Stimulated activated CD8-positive, alpha-beta memory T cell treated with anti-CD3 and anti-CD28 coated beads, Interleukin-15, amount 100 ng/mL, for 24 hours (primary cell): ENCODE measurements at regions not wholly inside any gene's neighbourhood (a gene's known extent, or its start where the extent isn't known, plus 50 kb on each side); places are given as distances from the start of the nearest gene placed in this dataset.

Source experiments
- DNase-seq: peaks from one replicate; pipeline ENCODE4 v3.0.0-alpha.2; 2020; ENCODE audit warnings: low read depth

GRCh38 chr3:189049458-189050236, 122.1 kb upstream of the TPRG1 start:
- no peak for DNase-seq

GRCh38 chr3:189053322-189053721, 118.4 kb upstream of the TPRG1 start:
- DNase-seq, result no peak

GRCh38 chr3:189056646-189057335, 115.0 kb upstream of the TPRG1 start:
- DNase-seq, result no peak

- DNase-seq, result no peak
Measured at GRCh38 chr3:189057369-189057768, 114.4 kb upstream of the TPRG1 start.

GRCh38 chr3:189058071-189058470, 113.7 kb upstream of the TPRG1 start:
- DNase-seq, result no peak

GRCh38 chr3:189070965-189071364, 100.8 kb upstream of the TPRG1 start:
- DNase-seq, result no peak

- DNase-seq, result no peak
Measured at GRCh38 chr3:189071446-189071845, 100.3 kb upstream of the TPRG1 start.

- DNase-seq, result no peak
Measured at GRCh38 chr3:189076449-189076848, 95.3 kb upstream of the TPRG1 start.

- DNase-seq, result no peak
Measured at GRCh38 chr3:189080745-189081144, 91.0 kb upstream of the TPRG1 start.

GRCh38 chr3:189082666-189083427, 88.9 kb upstream of the TPRG1 start:
- no peak for DNase-seq

GRCh38 chr3:189084620-189085019, 87.2 kb upstream of the TPRG1 start:
- no peak for DNase-seq

- DNase-seq, result no peak
Measured at GRCh38 chr3:189092547-189092946, 79.2 kb upstream of the TPRG1 start.

GRCh38 chr3:189094539-189094938, 77.2 kb upstream of the TPRG1 start:
- DNase-seq, result no peak

GRCh38 chr3:189096092-189096491, 75.7 kb upstream of the TPRG1 start:
- no peak for DNase-seq

GRCh38 chr3:189099031-189099471, 72.7 kb upstream of the TPRG1 start:
- DNase-seq, result no peak

GRCh38 chr3:189099505-189100290, 72.1 kb upstream of the TPRG1 start:
- no peak for DNase-seq

GRCh38 chr3:189100866-189101265, 70.9 kb upstream of the TPRG1 start:
- no peak for DNase-seq

GRCh38 chr3:189101594-189101993, 70.2 kb upstream of the TPRG1 start:
- no peak for DNase-seq

GRCh38 chr3:189103208-189103607, 68.6 kb upstream of the TPRG1 start:
- DNase-seq, result no peak

GRCh38 chr3:189108067-189108466, 63.7 kb upstream of the TPRG1 start:
- no peak for DNase-seq

- DNase-seq, result no peak
Measured at GRCh38 chr3:189108735-189109134, 63.0 kb upstream of the TPRG1 start.

GRCh38 chr3:189109145-189109544, 62.6 kb upstream of the TPRG1 start:
- DNase-seq, result no peak
